Small intestine (tissue), 7 donors: ENCODE measurements at regions not wholly inside any gene's neighbourhood (a gene's known extent, or its start where the extent isn't known, plus 50 kb on each side); places are given as distances from the start of the nearest gene placed in this dataset.
"Not testable (repeated sequence)": the region's sequence is repeated elsewhere in the genome, so short reads cannot be mapped to it uniquely, and the experiment has no call there.

ENCODE experiments used
- DNase-seq, 2 donors: peaks; one replicate each; pipeline versions ENCODE4 v3.0.0 to v3.0.0-alpha.2; 2013
- FAIRE-seq: peaks from 2 replicates; lab custom pipeline; 2012; peaks lifted over from hg19 to GRCh38; lab: Jason Lieb, UNC
- H3K27ac ChIP-seq, 3 donors: one replicate each; pipeline ENCODE4 v1.5.1; 2013; ENCODE audit warnings: low read length in 2 of 3, mild to moderate bottlenecking in 2 of 3, control low read depth in 1 of 3, inconsistent platforms in 1 of 3, low read depth in 1 of 3, moderate library complexity in 1 of 3
- H3K27me3 ChIP-seq, 3 donors: one replicate each; pipeline ENCODE4 v1.6.1; 2013; ENCODE audit warnings: low read length in 3 of 3, inconsistent platforms in 1 of 3; ENCODE audit not compliant: control insufficient read depth in 3 of 3, insufficient read depth in 3 of 3
- H3K36me3 ChIP-seq, 3 donors: one replicate each; pipeline ENCODE4 v1.6.1; 2013; ENCODE audit warnings: low read length in 3 of 3, inconsistent platforms in 1 of 3, low read depth in 1 of 3, mild to moderate bottlenecking in 1 of 3, moderate library complexity in 1 of 3; ENCODE audit not compliant: control insufficient read depth in 3 of 3, insufficient read depth in 2 of 3
- H3K4me1 ChIP-seq, 3 donors: one replicate each; pipeline ENCODE4 v1.6.1; 2013; ENCODE audit warnings: low read length in 2 of 3, inconsistent platforms in 1 of 3, low read depth in 1 of 3, mild to moderate bottlenecking in 1 of 3, moderate library complexity in 1 of 3; ENCODE audit not compliant: control insufficient read depth in 3 of 3, insufficient read depth in 2 of 3
- H3K4me3 ChIP-seq, 3 donors: one replicate each; pipeline ENCODE4 v1.5.1; 2013; ENCODE audit warnings: low read length in 3 of 3, control low read depth in 1 of 3, inconsistent platforms in 1 of 3, low read depth in 1 of 3, mild to moderate bottlenecking in 1 of 3, moderate library complexity in 1 of 3
- H3K9me3 ChIP-seq, 2 donors: one replicate each; pipeline ENCODE4 v1.6.1; 2013; ENCODE audit warnings: low read depth in 1 of 2, low read length in 1 of 2; ENCODE audit not compliant: control insufficient read depth in 2 of 2, insufficient read depth in 1 of 2
- WGBS, 3 donors: extraction: QIAGEN DNeasy Blood & Tissue Kit; methylation state at CpG; one replicate each; pipeline ENCODE4 v1.1.7; 2013; 5-methylcytosine and 5-hydroxymethylcytosine counted together
- donor health status: healthy with polysubstance abuse.
- donor health status: control.
- donor health status: control.
- donor health status: Bipolar disorder and iron deficiency.
- donor health status: healthy.

DNA sequence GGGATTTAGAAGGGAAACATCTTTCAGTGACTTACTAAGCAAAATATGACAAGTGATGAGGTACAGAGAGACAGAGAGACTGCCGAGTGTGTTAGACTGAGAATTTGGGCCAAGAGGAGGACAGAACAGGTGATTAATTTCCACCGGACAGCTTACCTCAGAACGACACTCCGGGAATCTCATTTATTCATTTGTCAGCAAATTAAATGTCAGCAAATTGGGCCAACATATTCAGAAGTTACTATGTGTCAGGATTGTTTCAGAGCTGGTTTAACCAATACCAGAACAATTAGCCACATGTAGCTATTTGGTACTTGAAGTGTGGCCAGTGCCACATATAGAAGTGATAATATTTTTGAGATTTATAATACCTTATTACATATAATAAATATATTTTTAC is 232.6 kb upstream of the CNTN3 start:
- DNase-seq, result no peak
- no peak for FAIRE-seq
- H3K4me3 ChIP-seq, result no peak overlapping the region
- no peaks in the 10 kb centered on the region for H3K27me3 ChIP-seq
- WGBS, 3 donors, result 79 to 91% (median 89%) methylated on average over 4 of the region's 4 CpGs
- no peak overlapping the region for H3K27ac ChIP-seq
- no peaks in the 10 kb centered on the region for H3K36me3 ChIP-seq
- H3K9me3 ChIP-seq, result no peaks in the 10 kb centered on the region
- no peaks in the 10 kb centered on the region for H3K4me1 ChIP-seq

DNA sequence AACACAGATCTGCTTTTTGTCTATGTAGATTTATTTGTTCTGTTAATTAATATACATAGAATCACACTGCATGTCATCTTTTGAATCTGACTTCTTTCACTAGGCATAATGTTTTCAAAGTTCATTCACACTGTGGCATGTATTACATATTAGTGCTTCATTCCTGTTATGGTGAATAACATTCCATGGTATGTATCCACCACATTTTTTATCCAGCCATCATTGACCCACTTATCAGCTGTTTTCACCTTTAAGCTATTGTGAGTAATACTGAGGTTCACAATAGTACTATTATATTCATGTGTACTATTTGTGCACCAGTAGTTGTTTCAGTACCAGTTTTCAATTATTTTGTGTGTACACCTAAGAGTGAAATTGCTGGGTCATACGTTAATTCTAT is 230.6 kb upstream of the CNTN3 start:
- FAIRE-seq, result no peak

DNA sequence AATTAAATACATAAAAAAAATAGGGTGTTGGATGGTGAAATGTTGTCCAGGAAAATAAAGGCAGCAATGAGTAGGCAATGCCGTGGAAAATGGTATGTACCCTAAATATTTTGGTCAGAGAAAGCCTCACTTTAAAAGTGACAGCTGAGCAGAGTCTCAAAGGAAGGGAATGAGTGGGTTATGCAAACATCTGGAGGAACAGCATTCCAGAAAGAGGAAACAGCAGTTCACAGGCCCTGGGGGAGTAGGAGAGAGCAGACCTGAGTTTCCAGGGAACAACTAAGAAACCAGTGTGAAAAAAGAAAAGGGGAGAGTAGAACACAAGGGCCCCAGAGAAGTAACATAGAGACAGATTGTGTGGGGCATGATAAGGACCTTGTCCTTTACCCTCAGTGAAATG is 230.0 kb upstream of the CNTN3 start:
- no peak overlapping the region for H3K27ac ChIP-seq
- no peak overlapping the region for H3K4me3 ChIP-seq
- no peaks in the 10 kb centered on the region for H3K36me3 ChIP-seq
- H3K9me3 ChIP-seq, result no peaks in the 10 kb centered on the region
- DNase-seq, result no peak
- no peak for FAIRE-seq
- no peaks in the 10 kb centered on the region for H3K27me3 ChIP-seq
- H3K4me1 ChIP-seq, result no peaks in the 10 kb centered on the region
- 63 to 89% (median 69%) methylated on average over 1 of the region's 1 CpG for WGBS, 3 donors

More for the DNA sequence above, 230.6 kb upstream of the CNTN3 start:
- 73 to 80% (median 74%) methylated on average over 1 of the region's 1 CpG for WGBS, 3 donors
- no peak for DNase-seq
- Histone ChIP-seq H3K4me1 (no peaks in the 10 kb centered on the region), H3K4me3 (no peak overlapping the region), H3K27me3 (no peaks in the 10 kb centered on the region), H3K36me3 (no peaks in the 10 kb centered on the region), H3K9me3 (no peaks in the 10 kb centered on the region), H3K27ac (no peak overlapping the region)

DNA sequence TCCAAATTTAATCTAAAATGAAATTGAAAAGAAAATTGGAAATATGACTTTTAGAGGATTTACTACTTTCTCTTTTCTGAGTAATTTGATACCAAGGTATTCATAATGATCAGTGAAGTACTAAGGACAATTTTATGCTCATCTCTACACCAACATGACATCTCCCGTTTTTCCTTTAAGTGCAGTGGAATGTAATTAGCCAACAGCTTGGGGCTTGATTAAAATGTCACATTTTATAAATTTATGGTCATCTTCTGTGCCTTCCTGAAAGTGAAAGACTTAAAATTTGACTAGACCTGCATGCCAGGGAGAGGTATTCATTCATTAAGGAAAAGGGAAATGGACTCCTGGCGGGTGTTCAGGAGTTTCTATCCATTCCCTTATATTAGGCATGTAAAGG is 228.2 kb upstream of the CNTN3 start:
- H3K4me1 ChIP-seq, result no peaks in the 10 kb centered on the region
- no peak for DNase-seq
- H3K36me3 ChIP-seq, result no peaks in the 10 kb centered on the region
- no peaks in the 10 kb centered on the region for H3K27me3 ChIP-seq
- WGBS, 3 donors, result 38 to 44% (median 40%) methylated on average over 2 of the region's 2 CpGs
- no peak for FAIRE-seq
- no peak overlapping the region for H3K4me3 ChIP-seq
- H3K27ac ChIP-seq, result no peak overlapping the region
- H3K9me3 ChIP-seq, result no peaks in the 10 kb centered on the region

DNA sequence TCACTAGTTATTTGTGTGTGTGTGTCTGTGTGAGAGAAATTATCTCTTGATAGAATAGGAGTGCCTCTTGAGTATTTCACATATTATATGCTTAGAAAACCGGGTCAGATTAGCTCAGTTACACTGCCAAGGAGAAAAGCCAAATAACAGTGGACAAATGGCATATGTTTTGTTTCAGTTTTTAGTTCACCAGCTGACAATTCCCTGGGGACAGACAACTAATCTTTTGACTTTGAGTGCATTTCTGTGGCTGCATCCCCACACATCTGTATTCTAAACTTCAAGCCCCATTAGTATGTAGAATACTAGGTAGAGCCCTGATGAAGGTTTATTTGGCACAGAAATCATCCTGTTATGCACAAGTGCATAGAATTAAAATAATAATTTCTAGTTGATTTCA is 227.7 kb upstream of the CNTN3 start:
- 18 to 49% (median 36%) methylated on average over 1 of the region's 1 CpG for WGBS, 3 donors

DNA sequence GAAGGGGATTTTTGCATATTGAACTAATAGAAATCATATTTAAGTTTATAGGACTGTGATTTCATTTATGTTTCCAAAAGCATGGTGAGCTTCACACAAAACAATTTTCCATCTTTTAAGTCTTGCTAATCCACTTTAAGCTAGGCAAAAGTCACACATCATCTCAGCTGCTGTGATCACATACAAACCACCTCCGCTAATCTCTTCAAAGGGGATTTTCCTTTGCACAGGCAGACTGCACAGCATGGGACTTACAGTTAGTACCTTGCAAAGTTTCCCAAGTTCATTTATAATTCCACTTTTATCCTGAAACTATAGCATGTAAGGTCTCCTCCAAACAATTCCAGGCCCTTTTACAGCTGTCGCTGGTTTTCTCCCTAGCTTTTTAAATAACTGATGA is 225.1 kb upstream of the CNTN3 start:
- Histone ChIP-seq H3K27me3 (no peaks in the 10 kb centered on the region), H3K4me3 (no peak overlapping the region), H3K27ac (no peak overlapping the region), H3K36me3 (no peaks in the 10 kb centered on the region), H3K4me1 (no peaks in the 10 kb centered on the region), H3K9me3 (no peaks in the 10 kb centered on the region)
- DNase-seq, result no peak
- FAIRE-seq, result no peak
- 82 to 88% (median 84%) methylated on average over 2 of the region's 2 CpGs for WGBS, 3 donors

More for the DNA sequence above, 227.7 kb upstream of the CNTN3 start:
- H3K4me3 ChIP-seq, result no peak overlapping the region
- no peak overlapping the region for H3K27ac ChIP-seq
- H3K4me1 ChIP-seq, result no peaks in the 10 kb centered on the region
- no peaks in the 10 kb centered on the region for H3K9me3 ChIP-seq
- no peaks in the 10 kb centered on the region for H3K27me3 ChIP-seq
- FAIRE-seq, result no peak
- no peak for DNase-seq
- H3K36me3 ChIP-seq, result no peaks in the 10 kb centered on the region

DNA sequence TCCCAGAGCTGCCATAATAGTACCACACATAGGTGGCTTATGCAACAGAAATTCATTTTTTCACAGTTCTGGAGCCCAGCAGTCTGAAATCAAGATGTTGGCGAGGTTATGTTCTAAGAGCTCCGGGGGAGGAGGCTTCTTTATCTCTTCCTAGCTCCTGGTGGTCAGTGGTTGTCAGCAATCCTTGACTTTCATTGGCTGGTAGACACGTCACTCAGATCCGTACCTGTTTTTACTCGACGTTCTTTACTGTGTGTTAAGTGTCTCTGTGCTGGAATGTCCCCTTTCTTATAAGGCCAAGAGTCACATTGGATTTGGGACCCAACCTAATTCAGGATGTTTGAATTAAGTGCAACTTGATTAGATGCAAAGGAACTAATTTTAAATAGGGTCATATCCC is 218.5 kb upstream of the CNTN3 start:
- no peaks in the 10 kb centered on the region for H3K9me3 ChIP-seq
- 64 to 72% (median 68%) methylated on average over 6 of the region's 6 CpGs for WGBS, 3 donors
- no peak for FAIRE-seq

DNA sequence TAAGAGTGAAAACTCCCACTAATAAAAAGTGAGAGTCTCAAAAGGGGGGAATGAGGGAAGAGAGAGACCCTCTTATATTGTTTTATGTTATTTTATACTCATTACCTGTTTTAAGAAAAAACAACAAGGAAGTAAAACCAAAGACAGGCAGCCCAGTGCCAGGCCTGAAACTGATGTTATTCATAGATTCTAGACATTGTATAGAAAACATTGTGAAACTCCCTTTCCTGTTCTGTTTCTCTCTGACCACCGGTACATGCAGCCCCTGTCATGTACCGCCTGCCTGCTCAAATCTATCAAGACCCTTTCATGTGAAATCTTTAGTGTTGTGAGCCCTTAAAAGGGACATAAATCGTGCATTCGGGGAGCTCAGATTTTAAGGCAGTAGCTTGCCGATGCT is 216.4 kb upstream of the CNTN3 start:
- not testable (repeated sequence) for H3K27me3 ChIP-seq, H3K9me3 ChIP-seq, FAIRE-seq, H3K27ac ChIP-seq, H3K4me3 ChIP-seq, H3K4me1 ChIP-seq, DNase-seq, H3K36me3 ChIP-seq
- 68 to 87% (median 75%) methylated on average over 5 of the region's 5 CpGs for WGBS, 3 donors

More for the DNA sequence above, 218.5 kb upstream of the CNTN3 start:
- H3K4me3 ChIP-seq, result no peak overlapping the region
- no peaks in the 10 kb centered on the region for H3K36me3 ChIP-seq
- DNase-seq, result no peak
- H3K27me3 ChIP-seq, result no peaks in the 10 kb centered on the region
- no peaks in the 10 kb centered on the region for H3K4me1 ChIP-seq
- no peak overlapping the region for H3K27ac ChIP-seq

DNA sequence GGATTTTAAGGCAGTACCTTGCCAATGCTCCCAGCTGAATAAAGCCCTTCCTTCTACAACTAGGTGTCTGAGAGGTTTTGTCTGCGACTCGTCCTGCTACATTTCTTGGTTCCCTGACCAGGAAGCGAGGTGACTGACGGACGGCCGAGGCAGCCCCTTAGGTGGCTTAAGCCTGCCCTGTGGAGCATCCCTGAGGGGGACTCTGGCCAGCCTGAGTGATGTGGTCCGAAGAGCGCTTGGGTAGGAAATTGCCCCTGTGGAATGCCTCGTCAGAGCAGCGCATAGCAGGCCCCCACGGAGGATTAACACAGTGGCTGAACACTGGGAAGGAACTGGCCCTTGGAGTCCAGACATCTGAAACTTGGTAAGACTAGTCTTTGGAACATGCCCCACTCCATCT is 210.9 kb upstream of the CNTN3 start:
- H3K4me1 ChIP-seq, H3K9me3 ChIP-seq, H3K4me3 ChIP-seq, FAIRE-seq, H3K27me3 ChIP-seq, H3K27ac ChIP-seq, H3K36me3 ChIP-seq, DNase-seq: not testable (repeated sequence)
- 92 to 95% (median 94%) methylated on average over 11 of the region's 11 CpGs for WGBS, 3 donors
